CD14-positive monocyte (primary cell): ENCODE measurements at regions not wholly inside any gene's neighbourhood (a gene's known extent, or its start where the extent isn't known, plus 50 kb on each side); places are given as distances from the start of the nearest gene placed in this dataset.

Source experiments
- DNase-seq, 3 donors: peaks; one replicate each; pipeline ENCODE4 v3.0.0-alpha.2; 2011 to 2022
- H2AFZ ChIP-seq: 2 replicates; pipeline ENCODE4 v1.6.0; 2012; ENCODE audit warnings: mild to moderate bottlenecking, low read depth, low read length, inconsistent platforms; ENCODE audit not compliant: insufficient read depth, poor library complexity, severe bottlenecking
- H3K27ac ChIP-seq, 2 donors: 1 replicate in 1 of 2; 2 replicates in 1 of 2; pipeline ENCODE4 v1.5.1; 2012 to 2013; ENCODE audit warnings: low read length in 2 of 2, control low read depth in 1 of 2, inconsistent platforms in 1 of 2, low read depth in 1 of 2, mild to moderate bottlenecking in 1 of 2
- H3K27me3 ChIP-seq, 2 donors: one replicate each; pipeline versions ENCODE4 v1.6.0 to v1.6.1; 2011 to 2013; ENCODE audit warnings: low read length in 2 of 2; ENCODE audit not compliant: control insufficient read depth in 2 of 2, insufficient read depth in 2 of 2
- H3K36me3 ChIP-seq, 2 donors: replicated peaks in 1 of 2; 1 replicate in 1 of 2; 2 replicates in 1 of 2; pipeline versions ENCODE4 v1.5.1 to v1.6.1; 2012 to 2013; ENCODE audit warnings: low read length in 2 of 2, control low read depth in 1 of 2, inconsistent platforms in 1 of 2, mild to moderate bottlenecking in 1 of 2; ENCODE audit not compliant: insufficient read depth in 2 of 2, control insufficient read depth in 1 of 2
- H3K4me1 ChIP-seq, 2 donors: 1 replicate in 1 of 2; 2 replicates in 1 of 2; pipeline versions ENCODE4 v1.5.1 to v1.6.1; 2012 to 2013; ENCODE audit warnings: low read length in 2 of 2, control low read depth in 1 of 2, inconsistent platforms in 1 of 2, mild to moderate bottlenecking in 1 of 2, moderate library complexity in 1 of 2; ENCODE audit not compliant: insufficient read depth in 2 of 2, control insufficient read depth in 1 of 2
- H3K4me2 ChIP-seq: replicated peaks from 2 replicates; pipeline ENCODE3; 2012; ENCODE audit warnings: low read length, moderate library complexity, mild to moderate bottlenecking; ENCODE audit not compliant: poor library complexity, severe bottlenecking; ENCODE audit errors: extremely low read depth
- H3K4me3 ChIP-seq, 3 experiments: fragments of 200-600 bp in 1 of 3; sonication (generic) in 1 of 3; replicated peaks in 1 of 3; 1 replicate in 2 of 3; 2 replicates in 1 of 3; pipeline ENCODE4 v1.5.1; 2011 to 2013; ENCODE audit warnings: low read length in 3 of 3, mild to moderate bottlenecking in 3 of 3, control low read depth in 2 of 3, low read depth in 2 of 3, inconsistent platforms in 1 of 3, moderate library complexity in 1 of 3
- H3K79me2 ChIP-seq: 2 replicates; pipeline ENCODE4 v1.6.0; 2012; ENCODE audit warnings: mild to moderate bottlenecking, control low read depth, inconsistent platforms, low read length, moderate library complexity; ENCODE audit not compliant: insufficient read depth
- H3K9ac ChIP-seq: 2 replicates; pipeline ENCODE4 v1.6.0; 2017; ENCODE audit warnings: low read length, mild to moderate bottlenecking; ENCODE audit not compliant: insufficient read depth, poor library complexity, severe bottlenecking
- H3K9me3 ChIP-seq, 2 donors: replicated peaks in 1 of 2; 1 replicate in 1 of 2; 2 replicates in 1 of 2; pipeline versions ENCODE4 v1.5.1 to v1.6.1; 2012 to 2013; ENCODE audit warnings: low read length in 2 of 2, control low read depth in 1 of 2; ENCODE audit not compliant: control insufficient read depth in 1 of 2, insufficient read depth in 1 of 2
- H4K20me1 ChIP-seq: 2 replicates; pipeline ENCODE4 v1.6.0; 2012; ENCODE audit warnings: mild to moderate bottlenecking, low read length, control low read depth, moderate library complexity; ENCODE audit not compliant: insufficient read depth
- H3K27ac Mint-ChIP-seq, 7 donors: one replicate each; pipeline ENCODE4 v1.8.0; 2020; ENCODE audit warnings: mild to moderate bottlenecking in 7 of 7, mixed read lengths in 7 of 7, moderate library complexity in 6 of 7, inconsistent platforms in 2 of 7
- H3K27me3 Mint-ChIP-seq, 3 donors: one replicate each; pipeline ENCODE4 v1.8.0; 2021 to 2022; ENCODE audit warnings: low read depth in 3 of 3, mild to moderate bottlenecking in 3 of 3, mixed read lengths in 3 of 3, moderate library complexity in 3 of 3, inconsistent platforms in 1 of 3
- H3K36me3 Mint-ChIP-seq, 2 donors: one replicate each; pipeline ENCODE4 v1.8.0; 2020; ENCODE audit warnings: mixed read lengths in 2 of 2, inconsistent platforms in 1 of 2, mild to moderate bottlenecking in 1 of 2
- H3K4me1 Mint-ChIP-seq: one replicate; pipeline ENCODE4 v1.8.0; 2020; ENCODE audit warnings: mild to moderate bottlenecking, mixed read lengths
- H3K4me3 Mint-ChIP-seq, 2 donors: one replicate each; pipeline ENCODE4 v1.8.0; 2020; ENCODE audit warnings: mild to moderate bottlenecking in 2 of 2, mixed read lengths in 2 of 2, moderate library complexity in 1 of 2
- H3K9me3 Mint-ChIP-seq, 7 donors: one replicate each; pipeline ENCODE4 v1.8.0; 2020 to 2022; ENCODE audit warnings: mixed read lengths in 7 of 7, mild to moderate bottlenecking in 6 of 7, moderate library complexity in 6 of 7, inconsistent platforms in 2 of 7
- WGBS: methylation state at CpG from one replicate; pipeline ENCODE4 v1.1.5; 2013; ENCODE audit warnings: missing lambda C conversion rate; ENCODE audit not compliant: insufficient coverage; 5-methylcytosine and 5-hydroxymethylcytosine counted together
- intact Hi-C, 2 donors: fragments of 100-400 bp; cut with micrococcal nuclease; formaldehyde crosslinking; loops; one replicate each; pipeline versions ENCODE4 v1.15.0 to v1.15.1; 2023
- TF ChIP-seq, protein P1 (sequence below): fragments of 200-600 bp; IDR thresholded peaks from one replicate; pipeline ENCODE4 v1.8.0; 2022; ENCODE audit warnings: antibody characterized with exemption, mild to moderate bottlenecking

DNA sequence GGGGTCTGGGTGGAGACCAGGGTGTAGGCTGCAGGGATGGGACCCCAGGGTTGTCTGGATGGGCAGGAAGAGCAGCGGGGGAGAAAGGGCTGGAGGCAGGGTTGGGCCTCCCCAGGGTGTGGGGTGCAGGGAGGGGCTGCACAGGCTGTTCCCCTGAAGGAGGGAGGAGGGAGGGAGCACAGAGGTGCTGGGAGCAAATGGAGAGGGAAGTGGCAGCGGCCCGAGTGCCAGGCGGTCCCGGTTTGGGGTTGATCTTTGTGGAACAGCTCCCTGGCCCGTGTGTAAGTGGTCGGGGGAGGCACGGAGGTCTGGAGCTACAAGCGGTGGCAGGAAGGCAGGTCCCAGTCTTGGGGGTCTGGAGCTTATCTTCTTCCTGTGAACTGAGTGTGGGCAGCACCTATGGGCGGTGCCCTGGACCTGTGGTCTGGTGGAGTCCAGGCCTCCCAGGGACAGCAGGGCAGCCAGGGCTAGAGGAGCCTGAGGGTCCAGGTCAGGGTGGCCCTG lies 391.6 kb downstream of the TMEM121 start:
- no peak overlapping the region for H3K27ac Mint-ChIP-seq

DNA sequence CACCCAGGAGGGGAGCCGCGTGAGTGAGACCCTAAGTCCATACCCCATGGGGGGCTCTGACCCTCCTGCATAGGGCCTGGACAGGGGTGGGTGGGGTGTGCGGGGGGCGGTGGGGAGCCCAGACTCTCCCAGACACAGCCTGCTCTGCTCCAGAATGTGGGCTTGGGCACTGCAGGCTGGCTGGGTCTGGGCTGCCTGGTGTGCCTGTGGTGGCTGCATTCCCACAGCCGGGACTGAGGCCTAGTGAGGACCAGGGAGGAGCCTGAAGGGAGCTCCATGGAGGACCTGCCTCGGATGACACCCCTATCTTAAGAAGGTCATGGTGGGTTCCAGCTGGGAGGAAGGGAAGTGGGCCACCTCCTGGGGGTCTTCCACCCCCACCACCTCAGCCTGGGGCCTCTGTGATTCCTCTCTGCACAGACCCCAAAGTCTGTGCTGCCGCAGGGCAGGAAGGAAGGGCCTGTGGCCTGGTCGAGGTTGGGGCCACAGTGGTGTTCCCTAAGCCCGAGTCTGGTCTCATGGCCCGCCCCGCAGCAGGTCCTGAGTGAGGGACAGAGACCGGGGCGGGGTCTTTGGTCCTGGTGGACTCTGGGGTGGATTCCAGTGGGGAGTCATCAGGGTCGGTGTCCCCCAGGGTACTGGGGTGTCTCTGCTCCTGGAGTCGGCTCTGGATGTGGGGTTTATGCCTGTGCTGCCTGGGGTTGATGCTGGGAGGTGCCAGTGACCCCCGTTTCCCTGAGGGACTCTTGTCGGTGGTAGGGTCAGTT lies 392.3 kb downstream of the TMEM121 start:
- peaks cover 0 to 2% of the 10 kb centered on the region in 2 donors for H3K27me3 ChIP-seq
- H3K36me3 ChIP-seq, result no peaks in the 10 kb centered on the region
- Mint-ChIP-seq H3K27ac (no peak overlapping the region), H3K27me3 (peaks cover 5 to 17% (median 13%) of the 10 kb centered on the region in 3 donors), H3K36me3 (no peaks in the 10 kb centered on the region), H3K4me1 (no peaks in the 10 kb centered on the region), H3K9me3 (peaks cover 11 to 22% (median 14%) of the 10 kb centered on the region in 7 donors), H3K4me3 (no peak overlapping the region)
- no peak overlapping the region for H2AFZ ChIP-seq
- peaks cover 8 to 10% of the 10 kb centered on the region in 2 donors for H3K9me3 ChIP-seq
- H3K4me3 ChIP-seq, result no peak overlapping the region
- H3K9ac ChIP-seq, result no peak overlapping the region
- DNase-seq, result no peak
- no peaks in the 10 kb centered on the region for H3K79me2 ChIP-seq
- no peaks in the 10 kb centered on the region for H3K4me1 ChIP-seq
- WGBS, result 63% methylated on average over 13 of the region's 17 CpGs
- H3K27ac ChIP-seq, result no peak overlapping the region
- intact Hi-C loops, result no loop called here
- H3K4me2 ChIP-seq, result no peak overlapping the region
- TF ChIP-seq, protein P1, sequence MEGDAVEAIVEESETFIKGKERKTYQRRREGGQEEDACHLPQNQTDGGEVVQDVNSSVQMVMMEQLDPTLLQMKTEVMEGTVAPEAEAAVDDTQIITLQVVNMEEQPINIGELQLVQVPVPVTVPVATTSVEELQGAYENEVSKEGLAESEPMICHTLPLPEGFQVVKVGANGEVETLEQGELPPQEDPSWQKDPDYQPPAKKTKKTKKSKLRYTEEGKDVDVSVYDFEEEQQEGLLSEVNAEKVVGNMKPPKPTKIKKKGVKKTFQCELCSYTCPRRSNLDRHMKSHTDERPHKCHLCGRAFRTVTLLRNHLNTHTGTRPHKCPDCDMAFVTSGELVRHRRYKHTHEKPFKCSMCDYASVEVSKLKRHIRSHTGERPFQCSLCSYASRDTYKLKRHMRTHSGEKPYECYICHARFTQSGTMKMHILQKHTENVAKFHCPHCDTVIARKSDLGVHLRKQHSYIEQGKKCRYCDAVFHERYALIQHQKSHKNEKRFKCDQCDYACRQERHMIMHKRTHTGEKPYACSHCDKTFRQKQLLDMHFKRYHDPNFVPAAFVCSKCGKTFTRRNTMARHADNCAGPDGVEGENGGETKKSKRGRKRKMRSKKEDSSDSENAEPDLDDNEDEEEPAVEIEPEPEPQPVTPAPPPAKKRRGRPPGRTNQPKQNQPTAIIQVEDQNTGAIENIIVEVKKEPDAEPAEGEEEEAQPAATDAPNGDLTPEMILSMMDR, result no peak
- H4K20me1 ChIP-seq, result no peaks in the 10 kb centered on the region

More for the DNA sequence above, 391.6 kb downstream of the TMEM121 start:
- no peaks in the 10 kb centered on the region for H3K36me3 ChIP-seq
- peaks cover 8 to 10% of the 10 kb centered on the region in 2 donors for H3K9me3 ChIP-seq
- WGBS, result 13% methylated on average over 9 of the region's 10 CpGs
- H3K9me3 Mint-ChIP-seq, result peaks cover 11 to 22% (median 14%) of the 10 kb centered on the region in 7 donors
- no peak overlapping the region for H3K4me2 ChIP-seq
- no peaks in the 10 kb centered on the region for H4K20me1 ChIP-seq
- intact Hi-C loops, result loop anchor here in 1 of 2 donors (1.0 kb wide), 1 partner anchor 12 kb away; no protein-coding TSS in a partner anchor
- peaks cover 8 to 17% (median 13%) of the 10 kb centered on the region in 3 donors for H3K27me3 Mint-ChIP-seq
- H3K4me1 ChIP-seq, result no peaks in the 10 kb centered on the region
- H3K4me1 Mint-ChIP-seq, result no peaks in the 10 kb centered on the region
- TF ChIP-seq, protein P1, result no peak
- no peaks in the 10 kb centered on the region for H3K36me3 Mint-ChIP-seq
- H3K27ac ChIP-seq, result no peak overlapping the region
- H3K9ac ChIP-seq, result no peak overlapping the region
- no peak for DNase-seq
- H2AFZ ChIP-seq, result no peak overlapping the region
- H3K4me3 ChIP-seq, result no peak overlapping the region
- no peak overlapping the region for H3K4me3 Mint-ChIP-seq
- H3K79me2 ChIP-seq, result no peaks in the 10 kb centered on the region
- H3K27me3 ChIP-seq, result peaks cover 0 to 2% of the 10 kb centered on the region in 2 donors
